Liver (tissue), 3 donors: ENCODE measurements at regions not wholly inside any gene's neighbourhood (a gene's known extent, or its start where the extent isn't known, plus 50 kb on each side); places are given as distances from the start of the nearest gene placed in this dataset.

ENCODE experiments used
- EGR1 ChIP-seq, 2 donors: IDR thresholded peaks; 2 replicates each; pipeline ENCODE4 v1.6.1; 2016 to 2018; ENCODE audit warnings: antibody characterized with exemption in 2 of 2, low read depth in 2 of 2
- GABPA ChIP-seq, 2 donors: IDR thresholded peaks in 1 of 2; conservative IDR thresholded peaks in 1 of 2; 2 replicates each; pipeline ENCODE4 v1.6.1; 2016; ENCODE audit warnings: antibody characterized with exemption in 2 of 2, mild to moderate bottlenecking in 1 of 2, moderate library complexity in 1 of 2
- HNF4G ChIP-seq: IDR thresholded peaks from 2 replicates; pipeline ENCODE4 v1.6.1; 2016; ENCODE audit warnings: antibody characterized with exemption
- NR2F2 ChIP-seq: IDR thresholded peaks from 2 replicates; pipeline ENCODE4 v1.6.1; 2016; ENCODE audit warnings: antibody characterized with exemption
- RAD21 ChIP-seq, 2 donors: IDR thresholded peaks; 2 replicates each; pipeline ENCODE4 v1.6.1; 2016; ENCODE audit warnings: antibody characterized with exemption in 2 of 2, mild to moderate bottlenecking in 2 of 2
- TAF1 ChIP-seq: conservative IDR thresholded peaks from 2 replicates; pipeline ENCODE4 v1.6.1; 2016; ENCODE audit warnings: antibody characterized with exemption, mild to moderate bottlenecking
- YY1 ChIP-seq: IDR thresholded peaks from 2 replicates; pipeline ENCODE4 v1.6.1; 2016; ENCODE audit warnings: antibody characterized with exemption, mild to moderate bottlenecking
- TF ChIP-seq, protein P1 (sequence below): IDR thresholded peaks from 2 replicates; pipeline ENCODE4 v1.6.1; 2016; ENCODE audit warnings: antibody characterized with exemption
- TF ChIP-seq, protein P2 (sequence below): fragments of 150-350 bp; IDR thresholded peaks from 2 replicates; pipeline ENCODE4 v1.5.1; 2017; ENCODE audit warnings: improper control_type of control experiment, low read depth, low read length; ENCODE audit not compliant: missing input control
- TF ChIP-seq, protein P3 (sequence below): IDR thresholded peaks from 2 replicates; pipeline ENCODE4 v1.6.1; 2016; ENCODE audit warnings: antibody characterized with exemption
- donor health status: healthy.
- donor health status: healthy.

DNA sequence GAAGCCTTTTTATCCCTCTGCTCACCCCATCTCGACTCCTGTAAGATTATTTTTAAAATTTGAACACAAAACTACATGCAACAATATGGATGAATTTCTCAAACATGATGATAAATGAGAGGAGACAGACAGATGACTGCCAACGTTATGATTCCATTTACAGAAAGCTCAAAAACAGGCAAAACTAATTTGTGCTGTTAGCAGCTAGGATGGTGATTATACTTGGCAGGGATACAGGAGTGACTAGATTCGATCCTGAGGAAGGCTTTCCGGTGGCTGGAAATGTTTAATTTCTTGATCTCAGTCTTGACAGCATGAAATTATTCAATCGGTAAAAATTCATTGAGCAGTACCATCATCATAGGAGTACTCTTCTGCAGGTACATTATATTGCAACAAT is 163.4 kb upstream of the SH3BP4 start:
- TF ChIP-seq TAF1 (no peak), YY1 (no peak), NR2F2 (no peak), HNF4G (no peak), GABPA (IDR thresholded peaks at IDR 0.05 in 1 of 2, conservative IDR thresholded peaks at IDR 0.05 in 1 of 2) (no peak), RAD21 (IDR thresholded peaks at IDR 0.05) (no peak), EGR1 (IDR thresholded peaks at IDR 0.05; ENCODE audit: low read depth in 2 of 2) (no peak)
- TF ChIP-seq, protein P1, sequence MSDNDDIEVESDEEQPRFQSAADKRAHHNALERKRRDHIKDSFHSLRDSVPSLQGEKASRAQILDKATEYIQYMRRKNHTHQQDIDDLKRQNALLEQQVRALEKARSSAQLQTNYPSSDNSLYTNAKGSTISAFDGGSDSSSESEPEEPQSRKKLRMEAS = no peak
- TF ChIP-seq, protein P2, sequence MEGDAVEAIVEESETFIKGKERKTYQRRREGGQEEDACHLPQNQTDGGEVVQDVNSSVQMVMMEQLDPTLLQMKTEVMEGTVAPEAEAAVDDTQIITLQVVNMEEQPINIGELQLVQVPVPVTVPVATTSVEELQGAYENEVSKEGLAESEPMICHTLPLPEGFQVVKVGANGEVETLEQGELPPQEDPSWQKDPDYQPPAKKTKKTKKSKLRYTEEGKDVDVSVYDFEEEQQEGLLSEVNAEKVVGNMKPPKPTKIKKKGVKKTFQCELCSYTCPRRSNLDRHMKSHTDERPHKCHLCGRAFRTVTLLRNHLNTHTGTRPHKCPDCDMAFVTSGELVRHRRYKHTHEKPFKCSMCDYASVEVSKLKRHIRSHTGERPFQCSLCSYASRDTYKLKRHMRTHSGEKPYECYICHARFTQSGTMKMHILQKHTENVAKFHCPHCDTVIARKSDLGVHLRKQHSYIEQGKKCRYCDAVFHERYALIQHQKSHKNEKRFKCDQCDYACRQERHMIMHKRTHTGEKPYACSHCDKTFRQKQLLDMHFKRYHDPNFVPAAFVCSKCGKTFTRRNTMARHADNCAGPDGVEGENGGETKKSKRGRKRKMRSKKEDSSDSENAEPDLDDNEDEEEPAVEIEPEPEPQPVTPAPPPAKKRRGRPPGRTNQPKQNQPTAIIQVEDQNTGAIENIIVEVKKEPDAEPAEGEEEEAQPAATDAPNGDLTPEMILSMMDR = no peak
- TF ChIP-seq, protein P3, sequence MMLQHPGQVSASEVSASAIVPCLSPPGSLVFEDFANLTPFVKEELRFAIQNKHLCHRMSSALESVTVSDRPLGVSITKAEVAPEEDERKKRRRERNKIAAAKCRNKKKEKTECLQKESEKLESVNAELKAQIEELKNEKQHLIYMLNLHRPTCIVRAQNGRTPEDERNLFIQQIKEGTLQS = no peak
